IMR-90 (cell line): ENCODE measurements at regions not wholly inside any gene's neighbourhood (a gene's known extent, or its start where the extent isn't known, plus 50 kb on each side); places are given as distances from the start of the nearest gene placed in this dataset.

Experiments
- ATAC-seq: fragments of 200-7000 bp; cut with Tn5 transposase; 2 replicates; pipeline ENCODE4 v1.9.1; 2020; ENCODE audit warnings: low read depth, mild to moderate bottlenecking, moderate library complexity
- BruUV-seq: library from RNA; stranded (reverse); fragments of 400-500 nt; replicated peaks from 2 replicates; lab custom pipeline; 2021; lab: Mats Ljungman, UMichigan
- CTCF ChIA-PET: fragments of 300-600 bp; formaldehyde crosslinking; extraction: SDS; loops from one replicate; lab custom pipeline; 2021; ENCODE audit warnings: antibody characterized with exemption; lab: Yijun Ruan, JAX
- POLR2A ChIA-PET: fragments of 300-600 bp; sonication (Branson Sonifier 250); formaldehyde crosslinking; loops from one replicate; lab custom pipeline; 2022; ENCODE audit warnings: antibody characterized with exemption; ENCODE audit not compliant: unreplicated experiment; lab: Charles Lee
- DNase-seq: peaks from one replicate; pipeline ENCODE4 v3.0.0; 2013
- H2AFZ ChIP-seq: replicated peaks from 2 replicates; pipeline ENCODE3; 2013; ENCODE audit warnings: low read length, mild to moderate bottlenecking; ENCODE audit not compliant: poor library complexity
- H2AK5ac ChIP-seq: 2 replicates; pipeline ENCODE4 v1.6.1; 2013; ENCODE audit warnings: low read depth, low read length, inconsistent platforms
- H2AK9ac ChIP-seq: replicated peaks from 2 replicates; pipeline ENCODE3; 2013; ENCODE audit warnings: mild to moderate bottlenecking, low read depth, low read length, moderate library complexity; ENCODE audit not compliant: poor library complexity
- H2BK120ac ChIP-seq: 2 replicates; pipeline ENCODE4 v1.6.1; 2013; ENCODE audit warnings: low read depth, low read length, inconsistent platforms
- H2BK15ac ChIP-seq: 3 replicates; pipeline ENCODE4 v1.6.1; 2013; ENCODE audit warnings: low read depth, low read length, inconsistent platforms
- H2BK20ac ChIP-seq: 2 replicates; pipeline ENCODE4 v1.6.1; 2013; ENCODE audit warnings: low read depth, mild to moderate bottlenecking, inconsistent platforms, low read length, moderate library complexity
- H2BK5ac ChIP-seq: 2 replicates; pipeline ENCODE4 v1.6.1; 2013; ENCODE audit warnings: mild to moderate bottlenecking, low read depth, low read length, inconsistent platforms; ENCODE audit not compliant: poor library complexity, severe bottlenecking
- H3K14ac ChIP-seq: replicated peaks from 2 replicates; pipeline ENCODE4 v1.6.1; 2013; ENCODE audit warnings: low read depth, low read length, inconsistent platforms
- H3K18ac ChIP-seq: 2 replicates; pipeline ENCODE4 v1.6.1; 2013; ENCODE audit warnings: low read depth, low read length, control low read depth
- H3K23ac ChIP-seq: 2 replicates; pipeline ENCODE4 v1.6.1; 2013; ENCODE audit warnings: low read depth, low read length, inconsistent platforms
- H3K27ac ChIP-seq: 2 replicates; pipeline ENCODE4 v1.5.1; 2013; ENCODE audit warnings: mild to moderate bottlenecking, control low read depth, low read length; ENCODE audit not compliant: insufficient read depth
- H3K27me3 ChIP-seq: 2 replicates; pipeline ENCODE4 v1.6.1; 2013; ENCODE audit warnings: low read length; ENCODE audit not compliant: control insufficient read depth, insufficient read depth
- H3K36me3 ChIP-seq: 2 replicates; pipeline ENCODE4 v1.6.1; 2013; ENCODE audit warnings: low read length, mixed read lengths; ENCODE audit not compliant: control insufficient read depth, insufficient read depth
- H3K4ac ChIP-seq: 2 replicates; pipeline ENCODE4 v1.6.1; 2013; ENCODE audit warnings: low read depth, low read length, inconsistent platforms
- H3K4me1 ChIP-seq: 2 replicates; pipeline ENCODE4 v1.6.1; 2013; ENCODE audit warnings: low read length, mixed read lengths; ENCODE audit not compliant: control insufficient read depth, insufficient read depth
- H3K4me2 ChIP-seq: 2 replicates; pipeline ENCODE4 v1.6.1; 2013; ENCODE audit warnings: low read depth, mild to moderate bottlenecking, control low read depth, low read length, moderate library complexity
- H3K4me3 ChIP-seq: 2 replicates; pipeline ENCODE4 v1.5.1; 2013; ENCODE audit warnings: low read depth, mild to moderate bottlenecking, control low read depth, low read length, moderate library complexity; ENCODE audit not compliant: insufficient read depth
- H3K56ac ChIP-seq: 2 replicates; pipeline ENCODE4 v1.6.1; 2013; ENCODE audit warnings: low read length, inconsistent platforms; ENCODE audit not compliant: insufficient read depth; ENCODE audit errors: extremely low read depth
- H3K79me1 ChIP-seq, 2 experiments: 2 replicates each; pipeline ENCODE4 v1.6.1; 2013; ENCODE audit warnings: low read length in 2 of 2, inconsistent platforms in 1 of 2, low read depth in 1 of 2
- H3K9ac ChIP-seq: 2 replicates; pipeline ENCODE4 v1.6.1; 2013; ENCODE audit warnings: low read depth, low read length, control low read depth
- H3K9me1 ChIP-seq: 2 replicates; pipeline ENCODE4 v1.6.1; 2013; ENCODE audit warnings: low read length, inconsistent platforms; ENCODE audit not compliant: insufficient read depth
- H3K9me3 ChIP-seq: 2 replicates; pipeline ENCODE4 v1.6.1; 2013; ENCODE audit warnings: low read length; ENCODE audit not compliant: control insufficient read depth, insufficient read depth
- H4K20me1 ChIP-seq: 2 replicates; pipeline ENCODE4 v1.6.1; 2013; ENCODE audit warnings: low read length, inconsistent platforms; ENCODE audit not compliant: insufficient read depth
- H4K5ac ChIP-seq: 2 replicates; pipeline ENCODE4 v1.6.1; 2013; ENCODE audit warnings: mild to moderate bottlenecking, low read depth, low read length, control low read depth
- H4K8ac ChIP-seq, 2 experiments: 2 replicates each; pipeline ENCODE4 v1.6.1; 2013; ENCODE audit warnings: low read depth in 2 of 2, low read length in 2 of 2, control low read depth in 1 of 2, inconsistent platforms in 1 of 2
- H4K91ac ChIP-seq: 2 replicates; pipeline ENCODE4 v1.6.1; 2013; ENCODE audit warnings: low read depth, low read length, inconsistent platforms; ENCODE audit not compliant: insufficient read depth
- CEBPB ChIP-seq: IDR thresholded peaks from 2 replicates; pipeline ENCODE4 v1.6.1; 2012; ENCODE audit warnings: low read depth, low read length, improper control_type of control experiment
- CHD1 ChIP-seq: IDR thresholded peaks from 2 replicates; pipeline ENCODE4 v1.6.1; 2012; ENCODE audit warnings: low read depth, low read length, improper control_type of control experiment
- CTCF ChIP-seq: conservative IDR thresholded peaks from 2 replicates; pipeline ENCODE4 v1.5.1; 2012; ENCODE audit warnings: mild to moderate bottlenecking, low read depth, low read length, improper control_type of control experiment
- MAFK ChIP-seq: IDR thresholded peaks from 2 replicates; pipeline ENCODE4 v1.6.1; 2012; ENCODE audit warnings: low read depth, low read length, improper control_type of control experiment
- MAZ ChIP-seq: IDR thresholded peaks from 2 replicates; pipeline ENCODE4 v1.6.1; 2012; ENCODE audit warnings: low read depth, mild to moderate bottlenecking, low read length, improper control_type of control experiment, moderate library complexity, borderline replicate concordance
- MXI1 ChIP-seq: IDR thresholded peaks from 2 replicates; pipeline ENCODE4 v1.6.1; 2012; ENCODE audit warnings: low read depth, mild to moderate bottlenecking, low read length, moderate library complexity, borderline replicate concordance
- NFE2L2 ChIP-seq: fragments of 150-350 bp; IDR thresholded peaks from 2 replicates; pipeline ENCODE4 v1.6.1; 2016; ENCODE audit warnings: low read depth, mild to moderate bottlenecking, low read length
- RCOR1 ChIP-seq: IDR thresholded peaks from 2 replicates; pipeline ENCODE4 v1.6.1; 2012; ENCODE audit warnings: mild to moderate bottlenecking, low read length, improper control_type of control experiment; ENCODE audit not compliant: insufficient replicate concordance
- USF2 ChIP-seq: fragments of 150-350 bp; IDR thresholded peaks from 2 replicates; pipeline ENCODE4 v1.6.1; 2017; ENCODE audit warnings: mild to moderate bottlenecking, antibody characterized with exemption, low read length, low read depth
- WGBS, 2 experiments: methylation state at CpG; one replicate each; pipeline versions ENCODE4 v1.1.5 to v1.1.7; 2013; ENCODE audit warnings: missing lambda C conversion rate in 2 of 2; ENCODE audit not compliant: insufficient read length in 1 of 2; ENCODE audit errors: extremely low coverage in 2 of 2; 5-methylcytosine and 5-hydroxymethylcytosine counted together
- dilution Hi-C: fragments of 300-500 bp; cut with HindIII; formaldehyde crosslinking; loops from one replicate; pipeline ENCODE4 v1.14.3; 2018; ENCODE audit warnings: low sequenced_read_pairs; ENCODE audit not compliant: unreplicated experiment
- in situ Hi-C: fragments of 300-500 bp; cut with MboI; formaldehyde crosslinking; loops from 3 replicates; pipeline ENCODE4 v1.14.3; 2019; ENCODE audit warnings: low sequenced_read_pairs, inconsistent platforms, mixed read lengths
- intact Hi-C: fragments of 100-400 bp; cut with micrococcal nuclease; formaldehyde crosslinking; loops from 2 replicates; pipeline ENCODE4 v1.10.0; 2022

GRCh38 chr1:5532811-5533210 is 459.4 kb downstream of the NPHP4 start:
- Histone ChIP-seq H3K14ac (no peak overlapping the region), H2BK20ac (no peak overlapping the region), H2BK120ac (no peak overlapping the region), H3K9ac (no peak overlapping the region), H4K8ac (no peak overlapping the region), H2AK5ac (no peak overlapping the region), H3K4me2 (no peak overlapping the region), H3K4me1 (no peaks in the 10 kb centered on the region), H3K4ac (no peak overlapping the region), H2BK5ac (no peak overlapping the region), H3K79me1 (no peaks in the 10 kb centered on the region), H2AFZ (no peak overlapping the region), H4K20me1 (no peaks in the 10 kb centered on the region), H3K9me3 (peaks cover 24% of the 10 kb centered on the region), H4K91ac (no peak overlapping the region), H2AK9ac (no peak overlapping the region), H3K18ac (no peak overlapping the region), H3K56ac (no peak overlapping the region), H2BK15ac (no peak overlapping the region), H3K27me3 (no peaks in the 10 kb centered on the region), H3K36me3 (no peaks in the 10 kb centered on the region), H3K23ac (no peak overlapping the region), H4K5ac (no peak overlapping the region), H3K27ac (no peak overlapping the region), H3K4me3 (no peak overlapping the region), H3K9me1 (no peaks in the 10 kb centered on the region)
- CTCF ChIA-PET = no interaction called here
- in situ Hi-C loops (no loop called here), dilution Hi-C loops (no loop called here), intact Hi-C loops (no loop called here)
- no CpG with 5 or more reads among the region's 3 CpGs for WGBS, 2 experiments
- no peak for TF ChIP-seq RCOR1
- no peak for TF ChIP-seq MAZ
- no peak for TF ChIP-seq USF2
- no peak for TF ChIP-seq MAFK
- TF ChIP-seq CHD1 = no peak
- no peak for TF ChIP-seq NFE2L2
- TF ChIP-seq MXI1 = no peak
- no peak for TF ChIP-seq CEBPB
- no peak for TF ChIP-seq CTCF
- ATAC-seq (no peak), DNase-seq (no peak)
- BruUV-seq = no TSS peak
- POLR2A ChIA-PET = no interaction called here
